ENCODE measurements at regions not wholly inside any gene's neighbourhood (a gene's known extent, or its start where the extent isn't known, plus 50 kb on each side); places are given as distances from the start of the nearest gene placed in this dataset.

DNA sequence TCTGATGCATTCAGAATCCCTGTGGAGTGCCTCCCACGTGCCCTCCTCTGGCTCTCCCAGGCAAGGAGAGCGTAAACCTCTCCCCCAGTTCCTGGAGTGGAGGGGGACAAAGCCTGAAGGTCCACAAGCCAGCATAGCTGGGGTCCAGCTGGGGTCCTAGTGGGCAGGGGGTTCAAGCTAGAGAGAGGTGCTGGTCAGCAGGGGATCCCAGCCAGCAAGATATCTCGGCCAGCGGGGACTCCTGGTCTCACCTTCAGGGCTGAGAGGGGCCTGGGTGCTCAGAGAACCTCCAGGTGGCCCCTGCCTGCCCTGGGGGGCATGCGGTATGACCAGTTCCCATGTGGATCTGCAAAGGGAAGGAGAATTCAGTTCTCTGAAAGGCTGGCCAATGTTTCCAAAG lies 413.7 kb downstream of the TCERG1L start:
- TF ChIP-seq, protein P1, sequence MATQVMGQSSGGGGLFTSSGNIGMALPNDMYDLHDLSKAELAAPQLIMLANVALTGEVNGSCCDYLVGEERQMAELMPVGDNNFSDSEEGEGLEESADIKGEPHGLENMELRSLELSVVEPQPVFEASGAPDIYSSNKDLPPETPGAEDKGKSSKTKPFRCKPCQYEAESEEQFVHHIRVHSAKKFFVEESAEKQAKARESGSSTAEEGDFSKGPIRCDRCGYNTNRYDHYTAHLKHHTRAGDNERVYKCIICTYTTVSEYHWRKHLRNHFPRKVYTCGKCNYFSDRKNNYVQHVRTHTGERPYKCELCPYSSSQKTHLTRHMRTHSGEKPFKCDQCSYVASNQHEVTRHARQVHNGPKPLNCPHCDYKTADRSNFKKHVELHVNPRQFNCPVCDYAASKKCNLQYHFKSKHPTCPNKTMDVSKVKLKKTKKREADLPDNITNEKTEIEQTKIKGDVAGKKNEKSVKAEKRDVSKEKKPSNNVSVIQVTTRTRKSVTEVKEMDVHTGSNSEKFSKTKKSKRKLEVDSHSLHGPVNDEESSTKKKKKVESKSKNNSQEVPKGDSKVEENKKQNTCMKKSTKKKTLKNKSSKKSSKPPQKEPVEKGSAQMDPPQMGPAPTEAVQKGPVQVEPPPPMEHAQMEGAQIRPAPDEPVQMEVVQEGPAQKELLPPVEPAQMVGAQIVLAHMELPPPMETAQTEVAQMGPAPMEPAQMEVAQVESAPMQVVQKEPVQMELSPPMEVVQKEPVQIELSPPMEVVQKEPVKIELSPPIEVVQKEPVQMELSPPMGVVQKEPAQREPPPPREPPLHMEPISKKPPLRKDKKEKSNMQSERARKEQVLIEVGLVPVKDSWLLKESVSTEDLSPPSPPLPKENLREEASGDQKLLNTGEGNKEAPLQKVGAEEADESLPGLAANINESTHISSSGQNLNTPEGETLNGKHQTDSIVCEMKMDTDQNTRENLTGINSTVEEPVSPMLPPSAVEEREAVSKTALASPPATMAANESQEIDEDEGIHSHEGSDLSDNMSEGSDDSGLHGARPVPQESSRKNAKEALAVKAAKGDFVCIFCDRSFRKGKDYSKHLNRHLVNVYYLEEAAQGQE (IDR thresholded peaks at IDR 0.05; ENCODE audit: insufficient replicate concordance, low read depth) = no peak
- TF ChIP-seq POLR2AphosphoS5 (IDR thresholded peaks at IDR 0.05; ENCODE audit: low read depth) (no peak), SPI1 (IDR thresholded peaks at IDR 0.05; ENCODE audit: borderline replicate concordance, low read depth) (no peak), GABPA (IDR thresholded peaks at IDR 0.05; ENCODE audit: low read depth) (no peak)
- TF ChIP-seq, protein P2, sequence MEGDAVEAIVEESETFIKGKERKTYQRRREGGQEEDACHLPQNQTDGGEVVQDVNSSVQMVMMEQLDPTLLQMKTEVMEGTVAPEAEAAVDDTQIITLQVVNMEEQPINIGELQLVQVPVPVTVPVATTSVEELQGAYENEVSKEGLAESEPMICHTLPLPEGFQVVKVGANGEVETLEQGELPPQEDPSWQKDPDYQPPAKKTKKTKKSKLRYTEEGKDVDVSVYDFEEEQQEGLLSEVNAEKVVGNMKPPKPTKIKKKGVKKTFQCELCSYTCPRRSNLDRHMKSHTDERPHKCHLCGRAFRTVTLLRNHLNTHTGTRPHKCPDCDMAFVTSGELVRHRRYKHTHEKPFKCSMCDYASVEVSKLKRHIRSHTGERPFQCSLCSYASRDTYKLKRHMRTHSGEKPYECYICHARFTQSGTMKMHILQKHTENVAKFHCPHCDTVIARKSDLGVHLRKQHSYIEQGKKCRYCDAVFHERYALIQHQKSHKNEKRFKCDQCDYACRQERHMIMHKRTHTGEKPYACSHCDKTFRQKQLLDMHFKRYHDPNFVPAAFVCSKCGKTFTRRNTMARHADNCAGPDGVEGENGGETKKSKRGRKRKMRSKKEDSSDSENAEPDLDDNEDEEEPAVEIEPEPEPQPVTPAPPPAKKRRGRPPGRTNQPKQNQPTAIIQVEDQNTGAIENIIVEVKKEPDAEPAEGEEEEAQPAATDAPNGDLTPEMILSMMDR (IDR thresholded peaks at IDR 0.05; ENCODE audit: insufficient read depth, low read length) = no peak
- Histone ChIP-seq H3K27ac (replicated peaks) (no peak overlapping the region), H3K27me3 (ENCODE audit: insufficient read depth, poor library complexity, severe bottlenecking) (no peaks in the 10 kb centered on the region), H3K4me3 (replicated peaks; ENCODE audit: insufficient read depth, low read length) (no peak overlapping the region)
- no peak for DNase-seq (ENCODE audit: low read depth in 1 of 2, low spot score in 1 of 2)

DNA sequence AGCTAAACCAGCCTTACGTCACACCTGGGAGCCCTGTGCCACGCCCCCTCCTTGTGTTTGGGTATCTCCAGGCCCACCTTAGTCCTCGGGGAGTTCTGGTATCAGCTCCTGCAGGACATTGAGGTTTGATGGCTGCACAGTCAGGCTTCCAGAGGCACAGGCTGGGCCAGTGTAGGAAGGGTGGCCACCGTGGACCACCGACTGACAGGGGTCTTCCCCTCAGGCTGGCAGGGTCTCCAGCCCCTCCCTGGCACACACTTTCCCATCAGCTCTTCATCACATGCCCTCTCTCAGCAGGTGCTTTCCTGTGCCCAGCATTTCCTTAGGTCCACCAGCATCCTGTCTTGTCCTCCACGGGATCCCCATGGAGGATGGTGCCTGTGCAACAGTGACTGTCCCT lies 413.1 kb downstream of the TCERG1L start:
- no peak for TF ChIP-seq GABPA (IDR thresholded peaks at IDR 0.05; ENCODE audit: low read depth)
- TF ChIP-seq, protein P1 (IDR thresholded peaks at IDR 0.05; ENCODE audit: insufficient replicate concordance, low read depth) = no peak
- TF ChIP-seq, protein P2 (IDR thresholded peaks at IDR 0.05; ENCODE audit: insufficient read depth, low read length) = no peak
- Histone ChIP-seq H3K27me3 (ENCODE audit: insufficient read depth, poor library complexity, severe bottlenecking) (no peaks in the 10 kb centered on the region), H3K4me3 (replicated peaks; ENCODE audit: insufficient read depth, low read length) (no peak overlapping the region), H3K27ac (replicated peaks) (no peak overlapping the region)
- no peak for DNase-seq (ENCODE audit: low read depth in 1 of 2, low spot score in 1 of 2)

- TF ChIP-seq SPI1 (IDR thresholded peaks at IDR 0.05; ENCODE audit: borderline replicate concordance, low read depth) = no peak
- no peak for TF ChIP-seq GABPA (IDR thresholded peaks at IDR 0.05; ENCODE audit: low read depth)
- TF ChIP-seq, protein P1 (IDR thresholded peaks at IDR 0.05; ENCODE audit: insufficient replicate concordance, low read depth) = no peak
- TF ChIP-seq POLR2AphosphoS5 (IDR thresholded peaks at IDR 0.05; ENCODE audit: low read depth) = no peak
- TF ChIP-seq, protein P2 (IDR thresholded peaks at IDR 0.05; ENCODE audit: insufficient read depth, low read length) = no peak
- Histone ChIP-seq H3K27ac (replicated peaks) (no peak overlapping the region), H3K27me3 (ENCODE audit: insufficient read depth, poor library complexity, severe bottlenecking) (no peaks in the 10 kb centered on the region), H3K4me3 (replicated peaks; ENCODE audit: insufficient read depth, low read length) (no peak overlapping the region)
- no peak for DNase-seq (ENCODE audit: low read depth in 1 of 2, low spot score in 1 of 2)
Measured at GRCh38 chr10:130899856-130900255, 411.7 kb downstream of the TCERG1L start.
